Thyroid gland (tissue), 4 donors: ENCODE measurements at regions not wholly inside any gene's neighbourhood (a gene's known extent, or its start where the extent isn't known, plus 50 kb on each side); places are given as distances from the start of the nearest gene placed in this dataset.

Experiments used
- DNase-seq, 2 donors: peaks; one replicate each; pipeline ENCODE4 v3.0.0-alpha.2; 2019
- H3K27ac ChIP-seq, 3 donors: fragments of 200-600 bp; sonication (generic); 1 replicate in 2 of 3; 2 replicates in 1 of 3; pipeline ENCODE4 v1.5.1; 2016 to 2019; ENCODE audit warnings: mild to moderate bottlenecking in 1 of 3, moderate library complexity in 1 of 3
- H3K27me3 ChIP-seq: fragments of 200-600 bp; sonication (generic); one replicate; pipeline ENCODE4 v1.5.1; 2019
- H3K36me3 ChIP-seq, 2 donors: fragments of 200-600 bp; sonication (generic); one replicate each; pipeline ENCODE4 v1.5.1; 2016 to 2019
- H3K4me1 ChIP-seq, 2 donors: fragments of 200-600 bp; sonication (generic); one replicate each; pipeline ENCODE4 v1.5.1; 2017 to 2019
- H3K4me3 ChIP-seq, 3 donors: fragments of 200-600 bp; sonication (generic); replicated peaks in 1 of 3; 1 replicate in 2 of 3; 2 replicates in 1 of 3; pipeline ENCODE4 v1.5.1; 2016; ENCODE audit warnings: mild to moderate bottlenecking in 1 of 3
- H3K9me3 ChIP-seq: fragments of 200-600 bp; sonication (generic); one replicate; pipeline ENCODE4 v1.5.1; 2017
- POLR2A ChIP-seq, 2 donors: fragments of 450-650 bp; IDR thresholded peaks; one replicate each; pipeline ENCODE4 v1.6.1; 2017; ENCODE audit warnings: antibody characterized with exemption in 2 of 2, mild to moderate bottlenecking in 2 of 2, moderate library complexity in 1 of 2
- WGBS, 2 donors: methylation state at CpG; one replicate each; pipeline ENCODE4 v1.1.5; 2017; 5-methylcytosine and 5-hydroxymethylcytosine counted together
- intact Hi-C: fragments of 100-400 bp; cut with DNase I; formaldehyde crosslinking; loops from one replicate; pipeline ENCODE4 v1.15.1; 2023
- TF ChIP-seq, protein P1 (sequence below), 6 experiments: fragments of 200-600 bp in 3 of 6; fragments of 450-650 bp in 3 of 6; sonication (generic) in 3 of 6; IDR thresholded peaks; one replicate each; pipeline ENCODE4 v1.5.1; 2016 to 2019; ENCODE audit warnings: antibody characterized with exemption in 6 of 6, mild to moderate bottlenecking in 2 of 6, inconsistent platforms in 1 of 6, moderate library complexity in 1 of 6

DNA sequence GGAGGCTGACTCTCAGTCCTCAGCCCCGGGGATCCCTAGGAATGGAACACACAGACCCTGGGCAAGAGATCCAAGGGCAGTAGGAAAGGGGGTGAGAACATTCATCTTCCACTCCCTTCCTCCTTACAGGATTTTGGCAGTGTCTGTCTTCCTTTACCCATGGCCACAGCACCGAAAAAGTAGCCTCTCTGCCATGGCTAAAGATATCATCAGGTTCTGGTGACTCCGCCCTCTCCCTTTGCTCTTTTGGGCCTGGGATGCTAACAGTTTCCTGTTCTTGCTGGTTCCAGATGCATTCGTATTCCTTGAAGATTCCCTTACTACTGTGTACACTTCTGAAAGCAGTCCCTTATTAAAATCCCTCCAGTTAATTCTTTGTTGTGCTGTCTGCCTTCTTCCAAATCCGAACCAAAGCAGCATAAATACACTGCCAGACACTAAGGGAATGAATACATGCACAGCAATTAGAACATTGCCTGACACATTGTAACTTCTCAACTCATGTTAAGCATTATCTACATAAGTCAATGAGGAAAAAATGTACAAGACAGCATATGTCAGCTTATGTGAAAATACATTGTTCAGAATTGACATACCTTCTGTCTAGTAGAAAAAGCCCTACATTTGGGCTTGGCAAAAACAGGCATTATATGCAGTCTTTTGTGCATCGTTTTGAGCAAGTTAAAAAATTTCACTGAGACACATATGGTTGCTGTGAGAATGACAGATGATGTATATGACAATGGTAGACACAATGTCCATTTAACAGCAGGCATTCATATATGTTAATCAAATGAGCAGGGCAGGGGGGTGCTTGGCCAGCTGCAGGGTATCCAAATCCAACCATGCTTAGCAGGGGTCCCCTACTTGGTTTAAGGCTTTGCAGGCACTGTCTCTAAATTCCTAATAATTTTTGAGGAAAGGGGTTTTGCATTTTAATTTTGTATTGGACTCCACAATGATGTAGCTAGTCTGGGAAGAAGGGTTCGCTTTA, 58.8 kb upstream of the RAI14 start:
- intact Hi-C loops = no loop called here
- H3K36me3 ChIP-seq = no peaks in the 10 kb centered on the region
- no peaks in the 10 kb centered on the region for H3K9me3 ChIP-seq
- TF ChIP-seq POLR2A (IDR thresholded peaks at IDR 0.05) = no peak
- TF ChIP-seq, protein P1, sequence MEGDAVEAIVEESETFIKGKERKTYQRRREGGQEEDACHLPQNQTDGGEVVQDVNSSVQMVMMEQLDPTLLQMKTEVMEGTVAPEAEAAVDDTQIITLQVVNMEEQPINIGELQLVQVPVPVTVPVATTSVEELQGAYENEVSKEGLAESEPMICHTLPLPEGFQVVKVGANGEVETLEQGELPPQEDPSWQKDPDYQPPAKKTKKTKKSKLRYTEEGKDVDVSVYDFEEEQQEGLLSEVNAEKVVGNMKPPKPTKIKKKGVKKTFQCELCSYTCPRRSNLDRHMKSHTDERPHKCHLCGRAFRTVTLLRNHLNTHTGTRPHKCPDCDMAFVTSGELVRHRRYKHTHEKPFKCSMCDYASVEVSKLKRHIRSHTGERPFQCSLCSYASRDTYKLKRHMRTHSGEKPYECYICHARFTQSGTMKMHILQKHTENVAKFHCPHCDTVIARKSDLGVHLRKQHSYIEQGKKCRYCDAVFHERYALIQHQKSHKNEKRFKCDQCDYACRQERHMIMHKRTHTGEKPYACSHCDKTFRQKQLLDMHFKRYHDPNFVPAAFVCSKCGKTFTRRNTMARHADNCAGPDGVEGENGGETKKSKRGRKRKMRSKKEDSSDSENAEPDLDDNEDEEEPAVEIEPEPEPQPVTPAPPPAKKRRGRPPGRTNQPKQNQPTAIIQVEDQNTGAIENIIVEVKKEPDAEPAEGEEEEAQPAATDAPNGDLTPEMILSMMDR (IDR thresholded peaks at IDR 0.05) = no peak
- no peak for DNase-seq
- H3K4me3 ChIP-seq = no peak overlapping the region
- H3K4me1 ChIP-seq = no peaks in the 10 kb centered on the region
- H3K27me3 ChIP-seq = no peaks in the 10 kb centered on the region
- H3K27ac ChIP-seq = no peak overlapping the region
- 75 to 81% methylated on average over 7 of the region's 7 CpGs for WGBS, 2 donors

- intact Hi-C loops = no loop called here
- no peak for DNase-seq
- Histone ChIP-seq H3K4me3 (no peak overlapping the region), H3K9me3 (no peaks in the 10 kb centered on the region), H3K4me1 (no peaks in the 10 kb centered on the region), H3K27ac (no peak overlapping the region), H3K27me3 (no peaks in the 10 kb centered on the region), H3K36me3 (no peaks in the 10 kb centered on the region)
- TF ChIP-seq POLR2A (IDR thresholded peaks at IDR 0.05) = no peak
- TF ChIP-seq, protein P1 (IDR thresholded peaks at IDR 0.05) = no peak
- WGBS, 2 donors = 57 to 68% methylated on average over 5 of the region's 5 CpGs
Measured at GRCh38 chr5:34598177-34598794, 57.8 kb upstream of the RAI14 start.

GRCh38 chr5:34599471-34600117, 56.5 kb upstream of the RAI14 start:
- H3K27ac ChIP-seq = no peak overlapping the region
- intact Hi-C loops = no loop called here
- no peak overlapping the region for H3K4me3 ChIP-seq
- H3K4me1 ChIP-seq = no peaks in the 10 kb centered on the region
- 89% methylated on average over 4 of the region's 4 CpGs for WGBS, 2 donors
- no peaks in the 10 kb centered on the region for H3K9me3 ChIP-seq
- no peak for DNase-seq
- TF ChIP-seq, protein P1 (IDR thresholded peaks at IDR 0.05) = no peak
- no peak for TF ChIP-seq POLR2A (IDR thresholded peaks at IDR 0.05)
- H3K36me3 ChIP-seq = no peaks in the 10 kb centered on the region
- no peaks in the 10 kb centered on the region for H3K27me3 ChIP-seq

GRCh38 chr5:34600118-34600493, 56.0 kb upstream of the RAI14 start:
- no peaks in the 10 kb centered on the region for H3K27me3 ChIP-seq
- 94 to 96% methylated on average over 4 of the region's 4 CpGs for WGBS, 2 donors
- DNase-seq = no peak
- H3K4me1 ChIP-seq = no peaks in the 10 kb centered on the region
- no peaks in the 10 kb centered on the region for H3K36me3 ChIP-seq
- TF ChIP-seq, protein P1 (IDR thresholded peaks at IDR 0.05) = no peak
- no peak for TF ChIP-seq POLR2A (IDR thresholded peaks at IDR 0.05)
- intact Hi-C loops = no loop called here
- no peaks in the 10 kb centered on the region for H3K9me3 ChIP-seq
- H3K4me3 ChIP-seq = no peak overlapping the region
- H3K27ac ChIP-seq = no peak overlapping the region
